Neural cell (in vitro differentiated cells): ENCODE measurements at regions not wholly inside any gene's neighbourhood (a gene's known extent, or its start where the extent isn't known, plus 50 kb on each side); places are given as distances from the start of the nearest gene placed in this dataset.

Experiments used
- H2AFZ ChIP-seq: fragments of 200-600, 300-800 bp; sonication (generic), shearing (Covaris generic); 2 replicates; pipeline ENCODE4 v1.6.0; 2014; ENCODE audit warnings: low read depth, mild to moderate bottlenecking, antibody characterized with exemption, low read length, moderate library complexity
- H3F3A ChIP-seq: fragments of 200-600 bp; shearing (Covaris generic); 2 replicates; pipeline ENCODE4 v1.6.1; 2016; ENCODE audit warnings: mild to moderate bottlenecking, moderate library complexity, mixed read lengths, antibody characterized with exemption, low read length; ENCODE audit not compliant: insufficient read depth, poor library complexity, severe bottlenecking
- H3K27ac ChIP-seq: fragments of 200-600, 300-800 bp; sonication (generic), shearing (Covaris generic); 2 replicates; pipeline ENCODE4 v1.5.1; 2014; ENCODE audit warnings: mild to moderate bottlenecking, low read length, moderate library complexity
- H3K27me3 ChIP-seq: fragments of 300-800, 200-600 bp; sonication (generic), shearing (Covaris generic); 2 replicates; pipeline ENCODE4 v1.6.0; 2014; ENCODE audit warnings: mild to moderate bottlenecking, low read depth, low read length, moderate library complexity; ENCODE audit not compliant: insufficient read depth
- H3K36me3 ChIP-seq: fragments of 300-800, 200-600 bp; sonication (generic), shearing (Covaris generic); 2 replicates; pipeline ENCODE4 v1.5.1; 2014; ENCODE audit warnings: mild to moderate bottlenecking, antibody characterized with exemption, low read length, moderate library complexity; ENCODE audit not compliant: insufficient read depth
- H3K4me2 ChIP-seq: fragments of 300-800, 200-600 bp; sonication (generic), shearing (Covaris generic); 2 replicates; pipeline ENCODE4 v1.6.0; 2014; ENCODE audit warnings: mild to moderate bottlenecking, low read length
- H3K4me3 ChIP-seq: fragments of 300-800, 200-600 bp; sonication (generic), shearing (Covaris generic); 2 replicates; pipeline ENCODE4 v1.5.1; 2014; ENCODE audit warnings: mild to moderate bottlenecking, low read length, moderate library complexity
- H3K79me2 ChIP-seq: fragments of 200-600 bp; shearing (Covaris generic); replicated peaks from 2 replicates; pipeline ENCODE4 v1.6.0; 2014; ENCODE audit warnings: mild to moderate bottlenecking, low read length, moderate library complexity; ENCODE audit not compliant: insufficient read depth
- H3K9ac ChIP-seq: fragments of 300-800, 200-600 bp; sonication (generic), shearing (Covaris generic); 2 replicates; pipeline ENCODE4 v1.6.1; 2016; ENCODE audit warnings: mild to moderate bottlenecking, low read length, mixed read lengths
- H3K9me2 ChIP-seq: fragments of 200-600 bp; shearing (Covaris generic); 2 replicates; pipeline ENCODE4 v1.6.1; 2016; ENCODE audit warnings: mild to moderate bottlenecking, low read length, mixed read lengths; ENCODE audit not compliant: insufficient read depth
- H3K9me3 ChIP-seq: fragments of 200-600, 300-800 bp; sonication (generic), shearing (Covaris generic); 2 replicates; pipeline ENCODE4 v1.6.1; 2016; ENCODE audit warnings: mild to moderate bottlenecking, mixed run types, low read length, moderate library complexity, mixed read lengths
- H4K20me1 ChIP-seq: fragments of 200-600 bp; shearing (Covaris generic); 2 replicates; pipeline ENCODE4 v1.6.1; 2016; ENCODE audit warnings: mild to moderate bottlenecking, mixed run types; ENCODE audit not compliant: insufficient read depth
- EP300 ChIP-seq: fragments of 450-650 bp; conservative IDR thresholded peaks from 2 replicates; pipeline ENCODE4 v1.6.1; 2014; ENCODE audit warnings: antibody characterized with exemption, mild to moderate bottlenecking, moderate library complexity; ENCODE audit not compliant: poor library complexity, severe bottlenecking
- EZH2 ChIP-seq: fragments of 200-600, 300-800 bp; shearing (Covaris generic), sonication (generic); IDR thresholded peaks from 2 replicates; pipeline ENCODE4 v1.6.1; 2014; ENCODE audit warnings: antibody characterized with exemption, low read length, borderline replicate concordance, mild to moderate bottlenecking; ENCODE audit not compliant: insufficient read depth, poor library complexity, severe bottlenecking
- MXI1 ChIP-seq: fragments of 450-650 bp; conservative IDR thresholded peaks from 2 replicates; pipeline ENCODE4 v1.6.1; 2014; ENCODE audit warnings: antibody characterized with exemption, mild to moderate bottlenecking; ENCODE audit not compliant: poor library complexity, severe bottlenecking
- POLR2AphosphoS5 ChIP-seq: IDR thresholded peaks from 2 replicates; pipeline ENCODE4 v1.6.1; 2012
- RAD21 ChIP-seq: fragments of 450-650 bp; conservative IDR thresholded peaks from 2 replicates; pipeline ENCODE4 v1.6.1; 2014; ENCODE audit warnings: antibody characterized with exemption, mild to moderate bottlenecking, moderate library complexity
- REST ChIP-seq: IDR thresholded peaks from 2 replicates; pipeline ENCODE4 v1.6.1; 2012; ENCODE audit warnings: borderline replicate concordance
- SMC3 ChIP-seq: fragments of 450-650 bp; conservative IDR thresholded peaks from 2 replicates; pipeline ENCODE4 v1.6.1; 2014; ENCODE audit warnings: antibody characterized with exemption, mild to moderate bottlenecking, moderate library complexity; ENCODE audit not compliant: poor library complexity
- TAF1 ChIP-seq: IDR thresholded peaks from 2 replicates; pipeline ENCODE4 v1.6.1; 2012; ENCODE audit warnings: low read depth
- TF ChIP-seq, protein P1 (sequence below): fragments of 450-650 bp; IDR thresholded peaks from 2 replicates; pipeline ENCODE4 v1.5.1; 2014; ENCODE audit warnings: antibody characterized with exemption, mild to moderate bottlenecking, moderate library complexity; ENCODE audit not compliant: poor library complexity, severe bottlenecking

- Histone ChIP-seq H3K9ac (no peak overlapping the region), H3K9me3 (no peaks in the 10 kb centered on the region), H3K9me2 (no peaks in the 10 kb centered on the region), H3K4me3 (no peak overlapping the region), H2AFZ (no peak overlapping the region), H3K36me3 (no peaks in the 10 kb centered on the region), H4K20me1 (no peaks in the 10 kb centered on the region), H3K27me3 (no peaks in the 10 kb centered on the region), H3K79me2 (no peaks in the 10 kb centered on the region), H3K4me2 (no peak overlapping the region), H3K27ac (no peak overlapping the region), H3F3A (no peaks in the 10 kb centered on the region)
- TF ChIP-seq MXI1 (no peak), SMC3 (no peak), TAF1 (no peak), EP300 (no peak), POLR2AphosphoS5 (no peak), EZH2 (no peak), REST (no peak), RAD21 (no peak)
- TF ChIP-seq, protein P1, sequence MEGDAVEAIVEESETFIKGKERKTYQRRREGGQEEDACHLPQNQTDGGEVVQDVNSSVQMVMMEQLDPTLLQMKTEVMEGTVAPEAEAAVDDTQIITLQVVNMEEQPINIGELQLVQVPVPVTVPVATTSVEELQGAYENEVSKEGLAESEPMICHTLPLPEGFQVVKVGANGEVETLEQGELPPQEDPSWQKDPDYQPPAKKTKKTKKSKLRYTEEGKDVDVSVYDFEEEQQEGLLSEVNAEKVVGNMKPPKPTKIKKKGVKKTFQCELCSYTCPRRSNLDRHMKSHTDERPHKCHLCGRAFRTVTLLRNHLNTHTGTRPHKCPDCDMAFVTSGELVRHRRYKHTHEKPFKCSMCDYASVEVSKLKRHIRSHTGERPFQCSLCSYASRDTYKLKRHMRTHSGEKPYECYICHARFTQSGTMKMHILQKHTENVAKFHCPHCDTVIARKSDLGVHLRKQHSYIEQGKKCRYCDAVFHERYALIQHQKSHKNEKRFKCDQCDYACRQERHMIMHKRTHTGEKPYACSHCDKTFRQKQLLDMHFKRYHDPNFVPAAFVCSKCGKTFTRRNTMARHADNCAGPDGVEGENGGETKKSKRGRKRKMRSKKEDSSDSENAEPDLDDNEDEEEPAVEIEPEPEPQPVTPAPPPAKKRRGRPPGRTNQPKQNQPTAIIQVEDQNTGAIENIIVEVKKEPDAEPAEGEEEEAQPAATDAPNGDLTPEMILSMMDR, result no peak
Observed at GRCh38 chr10:31138026-31138553, 106.4 kb upstream of the ZNF438 start.

DNA sequence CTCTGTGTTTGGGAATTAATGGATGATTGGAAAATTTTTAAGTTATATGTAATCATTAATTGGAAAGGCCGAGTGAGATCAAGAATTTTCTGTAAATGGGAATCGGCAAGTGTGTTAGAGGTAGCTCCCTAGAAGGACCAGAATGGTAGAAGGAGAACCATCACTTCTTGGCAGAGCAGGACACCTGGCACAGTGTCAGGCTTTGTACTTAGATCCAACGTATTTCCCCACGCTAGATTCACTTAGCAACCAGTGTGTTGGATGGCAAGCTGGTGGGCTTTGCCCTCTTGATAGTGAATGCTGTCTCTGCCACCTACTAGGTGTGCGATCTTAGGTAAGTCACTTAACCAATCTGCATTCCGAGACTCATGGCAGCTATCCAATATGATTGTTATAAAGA lies 107.8 kb upstream of the ZNF438 start:
- Histone ChIP-seq H3K4me2 (no peak overlapping the region), H3F3A (no peaks in the 10 kb centered on the region), H3K9ac (no peak overlapping the region)

More for the DNA sequence above, 107.8 kb upstream of the ZNF438 start:
- Histone ChIP-seq H3K36me3 (no peaks in the 10 kb centered on the region), H3K27me3 (no peaks in the 10 kb centered on the region), H3K9me3 (no peaks in the 10 kb centered on the region), H2AFZ (no peak overlapping the region), H4K20me1 (no peaks in the 10 kb centered on the region), H3K79me2 (no peaks in the 10 kb centered on the region), H3K4me3 (no peak overlapping the region), H3K9me2 (no peaks in the 10 kb centered on the region), H3K27ac (no peak overlapping the region)
- TF ChIP-seq, protein P1, result no peak
- TF ChIP-seq SMC3 (no peak), MXI1 (no peak), EZH2 (no peak), RAD21 (no peak), REST (no peak), EP300 (no peak), TAF1 (no peak)
